8988T (cell line): ENCODE measurements at regions not wholly inside any gene's neighbourhood (a gene's known extent, or its start where the extent isn't known, plus 50 kb on each side); places are given as distances from the start of the nearest gene placed in this dataset.

Experiments
- DNase-seq: peaks from one replicate; pipeline ENCODE4 v3.0.0; 2011

- no peak for DNase-seq
These were observed 212.9 kb downstream of the ACTL7B start for GRCh38 chr9:108642871-108643270.

- DNase-seq = no peak
These were observed 215.6 kb downstream of the ACTL7B start for GRCh38 chr9:108640230-108640629.

GRCh38 chr9:108639696-108640095, 216.1 kb downstream of the ACTL7B start:
- DNase-seq = no peak

DNA sequence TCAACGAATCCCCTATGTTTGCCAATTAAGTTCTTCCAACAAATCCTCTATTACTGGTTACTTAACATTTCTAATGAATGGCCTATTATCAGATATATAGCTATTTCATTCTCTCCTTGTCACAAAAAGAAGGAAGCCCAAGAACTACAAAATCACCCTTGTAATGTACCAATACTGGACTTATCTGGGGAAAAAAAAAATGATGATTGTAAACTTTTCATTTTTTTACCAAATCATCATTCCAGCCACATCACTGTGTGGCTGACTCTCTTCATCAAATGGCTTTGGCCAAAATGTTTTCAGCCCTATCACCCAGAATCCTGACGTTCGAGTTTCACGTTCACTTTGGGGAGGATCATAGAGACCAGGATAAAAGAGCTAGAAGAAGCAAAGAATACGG, 216.7 kb downstream of the ACTL7B start:
- no peak for DNase-seq

- no peak for DNase-seq
These were observed 218.4 kb downstream of the ACTL7B start for GRCh38 chr9:108637340-108637739.

DNA sequence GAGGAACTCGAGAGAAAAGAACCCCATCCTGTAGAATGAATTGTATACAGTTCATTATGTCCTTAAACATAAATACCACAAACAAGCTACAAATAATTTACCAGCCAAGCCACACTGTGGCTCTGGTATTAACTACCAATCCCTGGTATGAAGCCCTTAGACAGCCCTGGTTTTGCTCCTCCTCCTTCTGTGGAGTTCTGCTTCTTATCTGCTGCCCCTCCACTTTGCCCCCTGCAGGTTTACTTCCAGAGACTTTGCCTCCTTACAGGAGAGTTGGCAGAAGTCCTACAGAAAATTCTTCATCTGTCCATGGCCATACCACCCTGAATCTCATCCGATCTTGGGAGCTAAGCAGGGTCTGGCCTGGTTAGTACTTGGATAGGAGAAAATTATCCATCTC, 219.8 kb downstream of the ACTL7B start:
- no peak for DNase-seq

- DNase-seq = no peak
These were observed 220.9 kb downstream of the ACTL7B start for GRCh38 chr9:108634672-108635462.

DNA sequence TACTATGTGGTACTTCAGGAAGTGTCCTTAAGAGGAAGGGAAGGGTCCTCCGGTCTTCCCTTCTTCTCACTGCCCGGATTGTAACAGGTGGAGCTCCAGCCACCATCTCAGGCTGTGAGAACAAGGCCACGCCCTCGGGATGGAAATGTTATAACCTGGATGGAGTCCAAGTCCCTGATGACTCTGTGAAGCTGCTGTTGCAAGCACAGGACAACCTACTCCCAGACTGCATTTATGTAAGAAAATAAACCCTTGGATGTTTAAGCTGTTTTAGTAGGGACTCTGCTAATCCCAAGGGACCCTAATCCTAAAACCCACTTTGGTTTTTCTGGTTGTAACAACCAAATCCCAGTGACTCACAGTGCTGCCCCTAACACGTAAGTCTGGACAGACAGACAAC, 221.6 kb downstream of the ACTL7B start:
- DNase-seq = no peak

DNA sequence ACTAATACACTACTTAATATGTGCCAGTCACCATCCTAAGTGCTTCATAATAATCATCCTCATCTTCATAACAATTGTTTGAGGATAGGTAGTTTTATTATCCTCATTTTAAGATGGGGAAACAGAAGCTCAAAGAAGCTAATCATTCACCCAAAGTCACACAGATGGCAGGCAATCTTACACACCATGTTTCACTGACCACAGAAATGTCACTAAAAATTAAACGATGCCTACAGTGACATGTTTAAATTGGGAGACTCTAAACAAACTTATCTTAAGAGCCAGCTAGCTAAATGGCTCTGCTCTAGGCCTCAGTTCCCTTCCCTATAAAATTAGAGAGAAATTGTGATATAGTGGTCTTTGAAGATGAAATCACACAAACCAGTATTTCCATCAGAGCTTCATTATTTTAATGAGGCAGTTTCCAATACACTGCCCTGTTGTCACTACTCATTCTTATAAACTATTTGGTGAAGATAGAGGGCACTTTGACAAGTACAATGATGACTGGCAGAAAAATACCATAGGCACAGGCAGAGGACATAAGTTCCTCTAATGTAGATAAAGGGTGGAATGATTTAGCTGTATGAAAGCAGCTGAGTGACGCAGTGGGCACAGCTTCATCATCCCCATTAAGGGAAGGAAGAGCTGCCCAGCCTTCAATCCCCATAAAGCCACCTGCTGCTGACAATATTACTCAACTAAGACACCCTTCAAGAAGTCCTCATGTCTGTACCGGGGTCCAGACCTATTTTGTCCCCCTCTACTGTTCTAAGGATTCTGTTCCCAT, 224.1 kb downstream of the ACTL7B start:
- DNase-seq = no peak

GRCh38 chr9:108628316-108628715, 227.5 kb downstream of the ACTL7B start:
- no peak for DNase-seq

DNA sequence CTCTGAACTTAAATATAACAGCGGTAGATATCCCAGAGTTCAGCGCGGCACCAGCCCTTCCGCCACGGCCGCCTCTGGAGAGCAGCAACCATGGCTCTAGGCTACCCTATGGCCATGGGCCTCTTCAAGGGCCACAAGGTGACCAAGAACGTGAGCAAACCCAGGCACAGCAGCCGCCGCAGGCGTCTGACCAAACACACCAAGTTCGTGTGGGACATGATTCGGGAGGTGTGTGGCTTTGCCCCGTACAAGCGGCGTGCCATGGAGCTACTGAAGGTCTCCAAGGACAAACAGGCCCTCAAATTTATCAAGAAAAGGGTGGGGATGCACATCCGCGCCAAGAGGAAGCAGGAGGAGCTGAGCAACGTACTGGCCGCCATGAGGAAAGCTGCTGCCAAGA, 229.0 kb downstream of the ACTL7B start:
- DNase-seq = no peak

DNA sequence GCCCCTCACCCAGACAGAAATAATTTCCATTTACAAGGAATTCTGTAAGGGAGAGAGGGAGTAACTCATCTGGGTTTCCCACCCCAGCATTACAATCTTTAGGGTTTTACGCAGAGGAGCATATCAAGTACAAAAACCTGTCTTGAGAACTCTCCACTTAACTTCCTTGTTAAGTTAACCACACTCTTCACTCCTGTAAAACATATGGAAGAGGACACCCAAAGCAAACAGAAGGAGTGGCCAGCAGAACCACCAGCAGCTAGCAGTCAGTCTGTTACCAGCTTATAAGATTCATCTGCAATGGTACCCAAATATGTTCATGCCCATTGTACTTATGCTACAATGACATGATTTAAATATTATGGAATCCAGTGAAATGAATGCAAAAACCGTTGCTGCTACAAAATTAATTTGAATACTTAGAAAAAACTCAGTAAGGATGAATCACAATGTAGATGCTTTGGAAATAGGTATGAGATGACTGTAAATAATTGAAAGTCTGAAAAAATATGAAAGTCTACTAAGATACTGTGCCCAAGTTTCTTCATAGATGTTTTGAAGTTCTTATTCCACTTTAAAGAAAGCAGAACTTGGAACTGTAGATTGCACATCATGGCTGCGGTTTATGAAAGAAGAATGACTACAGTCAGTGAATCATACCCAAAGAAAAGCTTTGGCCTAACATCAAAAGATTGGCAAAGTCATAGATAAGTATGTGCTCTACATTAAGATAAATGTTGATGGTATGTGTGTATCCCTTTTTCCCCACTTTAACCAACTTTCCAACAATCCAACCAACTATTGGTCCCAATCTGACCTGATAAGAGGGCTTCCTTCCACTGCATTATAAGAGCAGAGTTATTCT, 233.6 kb downstream of the ACTL7B start:
- DNase-seq = no peak

- no peak for DNase-seq
These were observed 235.0 kb downstream of the ACTL7B start for GRCh38 chr9:108620767-108621166.

- no peak for DNase-seq
These were observed 236.8 kb downstream of the ACTL7B start for GRCh38 chr9:108618906-108619550.

DNA sequence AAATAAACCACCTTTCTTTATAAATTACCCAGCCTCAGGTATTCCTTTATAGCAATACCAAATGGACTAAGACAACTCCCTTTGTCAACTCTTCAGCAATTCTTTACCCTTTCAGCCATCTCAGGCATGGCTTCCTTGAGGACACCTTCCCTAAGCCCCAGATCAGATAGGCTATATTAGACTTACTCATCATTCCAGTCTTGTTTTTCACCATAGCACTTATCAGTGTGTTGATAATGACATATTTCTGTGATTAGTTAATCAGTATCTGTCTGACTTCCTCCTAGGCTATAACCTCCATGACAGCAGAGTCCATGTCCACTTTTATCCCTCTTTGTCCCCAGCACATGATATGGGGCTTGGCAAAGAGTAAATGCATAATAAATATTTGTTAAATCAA, 238.1 kb downstream of the ACTL7B start:
- DNase-seq = no peak

- no peak for DNase-seq
These were observed 240.6 kb downstream of the ACTL7B start for GRCh38 chr9:108615152-108615551.

DNA sequence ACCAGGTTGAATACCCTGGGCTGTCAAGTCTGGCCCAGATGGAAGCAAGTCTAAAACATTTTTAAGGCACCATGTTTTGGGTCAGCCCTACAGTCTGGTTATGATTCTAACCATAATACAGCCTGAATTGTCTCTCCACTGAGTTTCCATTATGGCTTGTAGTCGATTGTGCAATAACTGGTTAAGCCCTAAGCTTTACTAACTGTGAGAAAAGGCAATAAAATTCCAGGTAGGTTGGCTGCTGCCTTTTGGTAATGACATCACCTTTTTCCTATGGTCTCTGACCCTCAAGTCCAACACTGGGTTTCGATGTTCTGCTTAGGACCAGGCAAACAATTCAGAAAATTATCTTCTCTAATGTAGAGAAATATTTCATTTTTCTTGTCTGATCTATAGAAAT, 243.3 kb downstream of the ACTL7B start:
- no peak for DNase-seq

- no peak for DNase-seq
These were observed 245.9 kb downstream of the ACTL7B start for GRCh38 chr9:108609897-108610253.

DNA sequence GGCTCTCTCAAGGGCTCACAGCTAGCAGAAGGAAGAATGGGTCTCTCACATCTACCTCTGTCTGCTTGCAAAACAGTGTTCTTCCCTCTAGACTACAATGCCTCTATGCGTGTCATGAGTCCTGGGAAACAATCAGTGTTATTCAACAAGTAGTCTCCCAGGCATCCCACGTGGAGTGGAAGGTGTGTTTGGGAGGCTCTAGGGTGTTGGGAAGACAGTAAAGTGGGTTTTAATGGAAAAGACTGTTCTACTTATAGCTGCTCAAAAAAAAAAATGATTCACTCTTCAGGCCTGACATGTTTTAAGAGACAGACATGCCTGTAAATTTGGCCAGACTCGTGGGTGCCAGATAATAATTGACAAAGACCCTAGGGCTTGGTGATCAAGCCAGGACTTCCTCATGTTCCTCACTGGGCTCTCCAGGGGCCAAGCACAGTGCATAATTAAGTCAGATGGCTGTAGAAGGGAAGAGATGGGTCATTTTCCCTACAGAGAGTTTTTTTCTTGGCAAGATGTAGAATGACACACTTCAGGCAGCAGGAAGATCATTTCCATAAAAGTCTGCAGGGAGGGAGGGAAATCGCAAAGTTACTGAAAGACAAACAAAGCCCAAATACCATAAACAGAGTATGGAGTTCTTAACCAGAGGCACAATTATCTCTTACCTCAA, 246.4 kb downstream of the ACTL7B start:
- DNase-seq = no peak

DNA sequence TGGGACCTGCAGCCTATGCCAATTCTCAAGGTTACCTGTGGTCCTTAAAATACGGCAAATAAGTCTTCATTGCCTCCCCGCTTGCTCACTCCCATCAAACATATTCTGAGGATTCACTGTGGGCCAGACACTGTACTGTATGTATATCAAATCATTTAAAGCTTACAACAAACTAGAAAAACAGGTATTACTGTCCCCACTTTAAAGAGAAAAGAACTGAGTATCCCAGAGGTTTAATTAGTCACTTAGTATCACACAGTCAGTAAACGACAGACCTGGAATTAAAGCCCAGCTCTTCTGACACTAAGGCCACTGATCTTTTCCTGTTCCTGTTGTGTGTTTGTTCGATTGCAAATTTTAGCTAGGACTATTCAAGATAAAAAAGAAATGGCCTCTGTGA, 248.2 kb downstream of the ACTL7B start:
- no peak for DNase-seq

- no peak for DNase-seq
These were observed 249.4 kb downstream of the ACTL7B start for GRCh38 chr9:108606401-108606800.

DNA sequence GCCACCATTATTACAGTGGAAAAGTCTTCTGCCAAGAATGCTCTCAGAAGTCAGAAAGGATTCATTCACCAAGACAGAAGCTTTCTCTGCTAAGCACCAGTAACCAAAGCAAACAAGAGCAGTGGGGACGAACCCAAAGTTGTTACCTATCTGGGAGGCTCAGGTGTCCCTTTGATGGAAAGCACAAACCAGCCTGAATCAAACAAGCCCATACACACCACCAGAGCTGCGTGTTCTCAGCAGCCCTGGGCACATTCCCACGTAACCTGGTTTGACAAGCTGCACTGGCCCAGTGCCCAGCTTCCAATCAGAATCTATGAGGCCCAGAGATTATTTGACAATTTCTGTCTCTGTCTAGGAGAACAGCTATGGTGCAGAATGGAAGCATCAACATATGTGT, 252.6 kb downstream of the ACTL7B start:
- no peak for DNase-seq
